ENCODE measurements at regions not wholly inside any gene's neighbourhood (a gene's known extent, or its start where the extent isn't known, plus 50 kb on each side); places are given as distances from the start of the nearest gene placed in this dataset.

- Histone ChIP-seq H3K36me3 (ENCODE audit: control insufficient read depth in 4 of 4, insufficient read depth in 3 of 4, low read depth in 1 of 4, low read length in 3 of 4) (no peaks in the 10 kb centered on the region), H3K9me3 (ENCODE audit: control insufficient read depth in 4 of 4, low read length in 3 of 4) (no peaks in the 10 kb centered on the region), H3K27me3 (ENCODE audit: control insufficient read depth in 4 of 4, insufficient read depth in 4 of 4, low read length in 3 of 4) (peaks cover 0 to 5% (median 0%) of the 10 kb centered on the region in 4 donors), H3K27ac (ENCODE audit: low read depth in 1 of 2, low read length in 2 of 2) (no peak overlapping the region), H3K4me3 (ENCODE audit: low read depth in 1 of 3, low read length in 3 of 3) (no peak overlapping the region), H3K4me1 (ENCODE audit: control insufficient read depth in 4 of 4, insufficient read depth in 4 of 4, low read length in 3 of 4) (no peaks in the 10 kb centered on the region), H3K9ac (ENCODE audit: low read depth in 1 of 2, low read length in 2 of 2) (no peak overlapping the region)
- WGBS, result 81% methylated on average over 10 of the region's 10 CpGs
- TF ChIP-seq HNF4G (IDR thresholded peaks at IDR 0.05) (no peak), ATF3 (IDR thresholded peaks at IDR 0.05) (no peak), JUND (IDR thresholded peaks at IDR 0.05) (no peak), YY1 (IDR thresholded peaks at IDR 0.05) (no peak), RXRA (IDR thresholded peaks at IDR 0.05) (no peak), RAD21 (IDR thresholded peaks at IDR 0.05) (no peak), GABPA (IDR thresholded peaks at IDR 0.05 in 1 of 2, conservative IDR thresholded peaks at IDR 0.05 in 1 of 2) (no peak), FOXA2 (IDR thresholded peaks at IDR 0.05) (no peak), MAX (IDR thresholded peaks at IDR 0.05) (no peak)
- DNase-seq (ENCODE audit: low spot score), result no peak
Measured at GRCh38 chr10:128998101-128998805, 468.8 kb upstream of the MGMT start.

GRCh38 chr10:129004398-129004797, 462.6 kb upstream of the MGMT start:
- DNase-seq (ENCODE audit: low spot score), result no peak
- no peaks in the 10 kb centered on the region for H3K36me3 ChIP-seq (ENCODE audit: control insufficient read depth in 4 of 4, insufficient read depth in 3 of 4, low read depth in 1 of 4, low read length in 3 of 4)
- H3K9ac ChIP-seq (ENCODE audit: low read depth in 1 of 2, low read length in 2 of 2), result no peak overlapping the region
- no peaks in the 10 kb centered on the region for H3K4me1 ChIP-seq (ENCODE audit: control insufficient read depth in 4 of 4, insufficient read depth in 4 of 4, low read length in 3 of 4)
- H3K4me3 ChIP-seq (ENCODE audit: low read depth in 1 of 3, low read length in 3 of 3), result no peak overlapping the region
- TF ChIP-seq REST (IDR thresholded peaks at IDR 0.05) (no peak), YY1 (IDR thresholded peaks at IDR 0.05) (no peak)
- WGBS, result 72% methylated on average over 9 of the region's 9 CpGs
- no peaks in the 10 kb centered on the region for H3K27me3 ChIP-seq (ENCODE audit: control insufficient read depth in 4 of 4, insufficient read depth in 4 of 4, low read length in 3 of 4)
- no peak overlapping the region for H3K27ac ChIP-seq (ENCODE audit: low read depth in 1 of 2, low read length in 2 of 2)
- H3K9me3 ChIP-seq (ENCODE audit: control insufficient read depth in 4 of 4, low read length in 3 of 4), result no peaks in the 10 kb centered on the region

GRCh38 chr10:129005080-129005479, 462.0 kb upstream of the MGMT start:
- H3K9ac ChIP-seq (ENCODE audit: low read depth in 1 of 2, low read length in 2 of 2), result no peak overlapping the region
- no peak for TF ChIP-seq REST (IDR thresholded peaks at IDR 0.05)
- TF ChIP-seq NR2F2 (IDR thresholded peaks at IDR 0.05), result no peak
- TF ChIP-seq ATF3 (IDR thresholded peaks at IDR 0.05), result no peak
- TF ChIP-seq MAX (IDR thresholded peaks at IDR 0.05), result no peak
- no peak for TF ChIP-seq GABPA (IDR thresholded peaks at IDR 0.05 in 1 of 2, conservative IDR thresholded peaks at IDR 0.05 in 1 of 2)
- TF ChIP-seq HNF4A (conservative IDR thresholded peaks at IDR 0.05), result no peak
- TF ChIP-seq EGR1 (IDR thresholded peaks at IDR 0.05; ENCODE audit: low read depth in 2 of 2), result no peak
- TF ChIP-seq RXRA (IDR thresholded peaks at IDR 0.05), result no peak
- no peak for TF ChIP-seq YY1 (IDR thresholded peaks at IDR 0.05)
- 83% methylated on average over 8 of the region's 8 CpGs for WGBS

More at GRCh38 chr10:129005080-129005479, 462.0 kb upstream of the MGMT start:
- H3K4me1 ChIP-seq (ENCODE audit: control insufficient read depth in 4 of 4, insufficient read depth in 4 of 4, low read length in 3 of 4), result no peaks in the 10 kb centered on the region
- DNase-seq (ENCODE audit: low spot score), result no peak
- H3K27ac ChIP-seq (ENCODE audit: low read depth in 1 of 2, low read length in 2 of 2), result no peak overlapping the region
- H3K36me3 ChIP-seq (ENCODE audit: control insufficient read depth in 4 of 4, insufficient read depth in 3 of 4, low read depth in 1 of 4, low read length in 3 of 4), result no peaks in the 10 kb centered on the region
- H3K27me3 ChIP-seq (ENCODE audit: control insufficient read depth in 4 of 4, insufficient read depth in 4 of 4, low read length in 3 of 4), result no peaks in the 10 kb centered on the region
- no peak overlapping the region for H3K4me3 ChIP-seq (ENCODE audit: low read depth in 1 of 3, low read length in 3 of 3)
- H3K9me3 ChIP-seq (ENCODE audit: control insufficient read depth in 4 of 4, low read length in 3 of 4), result no peaks in the 10 kb centered on the region

Measured in liver (tissue), 7 donors.